Endodermal cell (in vitro differentiated cells): ENCODE measurements at regions not wholly inside any gene's neighbourhood (a gene's known extent, or its start where the extent isn't known, plus 50 kb on each side); places are given as distances from the start of the nearest gene placed in this dataset.

ENCODE experiments used
- DNase-seq: peaks from one replicate; pipeline ENCODE4 v3.0.0-alpha.2; 2017
- H3K27ac ChIP-seq: 2 replicates; pipeline ENCODE4 v1.5.1; 2013; ENCODE audit warnings: mild to moderate bottlenecking, low read depth, low read length, moderate library complexity
- H3K27me3 ChIP-seq: 2 replicates; pipeline ENCODE4 v1.6.1; 2013; ENCODE audit warnings: mild to moderate bottlenecking, low read length, moderate library complexity; ENCODE audit not compliant: insufficient read depth, control insufficient read depth, poor library complexity, severe bottlenecking
- H3K36me3 ChIP-seq: 2 replicates; pipeline ENCODE4 v1.7.0; 2013; ENCODE audit warnings: mild to moderate bottlenecking, low read length, moderate library complexity; ENCODE audit not compliant: control insufficient read depth, insufficient read depth
- H3K4me1 ChIP-seq: one replicate; pipeline ENCODE4 v1.7.0; 2013; ENCODE audit warnings: low read length; ENCODE audit not compliant: control insufficient read depth, insufficient read depth
- H3K4me3 ChIP-seq: 2 replicates; pipeline ENCODE4 v1.5.1; 2013; ENCODE audit warnings: mild to moderate bottlenecking, low read length, moderate library complexity
- H3K9ac ChIP-seq: 2 replicates; pipeline ENCODE4 v1.6.1; 2013; ENCODE audit warnings: mild to moderate bottlenecking, low read length, moderate library complexity; ENCODE audit not compliant: poor library complexity, severe bottlenecking; ENCODE audit errors: extremely low read depth
- H3K9me3 ChIP-seq: 2 replicates; pipeline ENCODE4 v1.6.1; 2013; ENCODE audit warnings: mild to moderate bottlenecking, low read length, moderate library complexity; ENCODE audit not compliant: control insufficient read depth
- H3K27ac Mint-ChIP-seq: 2 replicates; pipeline ENCODE4 v1.8.0; 2020; ENCODE audit warnings: mixed read lengths
- H3K27me3 Mint-ChIP-seq: 2 replicates; pipeline ENCODE4 v1.8.0; 2021; ENCODE audit warnings: mild to moderate bottlenecking, mixed read lengths; ENCODE audit not compliant: insufficient read depth
- H3K36me3 Mint-ChIP-seq: 2 replicates; pipeline ENCODE4 v1.8.0; 2020; ENCODE audit warnings: low read depth, mixed read lengths
- H3K4me1 Mint-ChIP-seq: 2 replicates; pipeline ENCODE4 v1.8.0; 2020; ENCODE audit warnings: mixed read lengths
- H3K4me3 Mint-ChIP-seq: 2 replicates; pipeline ENCODE4 v1.8.0; 2020; ENCODE audit warnings: mild to moderate bottlenecking, moderate library complexity, mixed read lengths
- H3K9me3 Mint-ChIP-seq: 2 replicates; pipeline ENCODE4 v1.8.0; 2020; ENCODE audit warnings: mild to moderate bottlenecking, mixed read lengths
- WGBS, 2 experiments: methylation state at CpG; one replicate each; pipeline versions ENCODE4 v1.1.5 to v1.1.7; 2013; ENCODE audit warnings: missing lambda C conversion rate in 2 of 2, mixed read lengths in 1 of 2; ENCODE audit not compliant: insufficient coverage in 1 of 2, insufficient read length in 1 of 2; 5-methylcytosine and 5-hydroxymethylcytosine counted together
- TF ChIP-seq, protein P1 (sequence below): fragments of 200-600 bp; sonication (generic); conservative IDR thresholded peaks from 2 replicates; pipeline ENCODE4 v1.5.0; 2021; ENCODE audit warnings: antibody characterized with exemption, mild to moderate bottlenecking

DNA sequence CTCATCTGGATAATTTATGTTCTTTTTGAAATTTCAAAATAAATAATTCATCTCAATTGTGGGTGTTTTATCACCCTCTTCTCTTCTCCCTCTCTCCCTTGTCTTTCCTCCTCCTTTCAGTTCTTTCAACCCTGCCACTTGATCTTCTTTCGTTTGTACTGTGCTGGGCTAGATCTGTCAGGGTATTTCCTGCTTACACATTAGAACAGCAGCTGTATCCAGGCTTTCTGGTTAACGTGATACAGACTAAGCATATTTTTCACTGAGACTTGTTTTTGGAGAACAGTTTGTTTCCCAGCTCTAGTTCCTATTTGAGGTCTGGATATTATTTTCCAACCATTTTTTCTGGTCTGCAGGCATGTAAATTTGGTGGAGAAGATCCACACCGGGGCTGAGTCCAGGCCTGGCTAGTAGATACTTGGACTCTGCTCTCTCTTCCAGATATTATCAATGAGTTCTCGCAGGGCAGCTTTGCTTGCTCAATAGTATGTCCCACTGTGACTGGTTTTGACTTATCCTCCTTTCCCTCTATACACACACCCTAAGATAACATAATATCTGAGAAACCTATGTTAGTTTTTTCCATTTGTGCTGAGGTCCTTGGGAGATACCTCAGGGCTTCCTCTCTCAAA, 1310.7 kb upstream of the TENM3 start:
- H3K4me1 ChIP-seq = no peaks in the 10 kb centered on the region
- no peak overlapping the region for H3K9ac ChIP-seq
- Mint-ChIP-seq H3K4me1 (no peaks in the 10 kb centered on the region), H3K27ac (no peak overlapping the region), H3K9me3 (no peaks in the 10 kb centered on the region), H3K27me3 (no peaks in the 10 kb centered on the region), H3K4me3 (no peak overlapping the region), H3K36me3 (no peaks in the 10 kb centered on the region)
- TF ChIP-seq, protein P1, sequence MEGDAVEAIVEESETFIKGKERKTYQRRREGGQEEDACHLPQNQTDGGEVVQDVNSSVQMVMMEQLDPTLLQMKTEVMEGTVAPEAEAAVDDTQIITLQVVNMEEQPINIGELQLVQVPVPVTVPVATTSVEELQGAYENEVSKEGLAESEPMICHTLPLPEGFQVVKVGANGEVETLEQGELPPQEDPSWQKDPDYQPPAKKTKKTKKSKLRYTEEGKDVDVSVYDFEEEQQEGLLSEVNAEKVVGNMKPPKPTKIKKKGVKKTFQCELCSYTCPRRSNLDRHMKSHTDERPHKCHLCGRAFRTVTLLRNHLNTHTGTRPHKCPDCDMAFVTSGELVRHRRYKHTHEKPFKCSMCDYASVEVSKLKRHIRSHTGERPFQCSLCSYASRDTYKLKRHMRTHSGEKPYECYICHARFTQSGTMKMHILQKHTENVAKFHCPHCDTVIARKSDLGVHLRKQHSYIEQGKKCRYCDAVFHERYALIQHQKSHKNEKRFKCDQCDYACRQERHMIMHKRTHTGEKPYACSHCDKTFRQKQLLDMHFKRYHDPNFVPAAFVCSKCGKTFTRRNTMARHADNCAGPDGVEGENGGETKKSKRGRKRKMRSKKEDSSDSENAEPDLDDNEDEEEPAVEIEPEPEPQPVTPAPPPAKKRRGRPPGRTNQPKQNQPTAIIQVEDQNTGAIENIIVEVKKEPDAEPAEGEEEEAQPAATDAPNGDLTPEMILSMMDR = no peak
- H3K27ac ChIP-seq = no peak overlapping the region
- WGBS, 2 experiments = 88 to 89% methylated on average over 4 of the region's 4 CpGs
- H3K4me3 ChIP-seq = no peak overlapping the region
- no peaks in the 10 kb centered on the region for H3K27me3 ChIP-seq
- H3K36me3 ChIP-seq = no peaks in the 10 kb centered on the region
- no peak for DNase-seq
- no peaks in the 10 kb centered on the region for H3K9me3 ChIP-seq

DNA sequence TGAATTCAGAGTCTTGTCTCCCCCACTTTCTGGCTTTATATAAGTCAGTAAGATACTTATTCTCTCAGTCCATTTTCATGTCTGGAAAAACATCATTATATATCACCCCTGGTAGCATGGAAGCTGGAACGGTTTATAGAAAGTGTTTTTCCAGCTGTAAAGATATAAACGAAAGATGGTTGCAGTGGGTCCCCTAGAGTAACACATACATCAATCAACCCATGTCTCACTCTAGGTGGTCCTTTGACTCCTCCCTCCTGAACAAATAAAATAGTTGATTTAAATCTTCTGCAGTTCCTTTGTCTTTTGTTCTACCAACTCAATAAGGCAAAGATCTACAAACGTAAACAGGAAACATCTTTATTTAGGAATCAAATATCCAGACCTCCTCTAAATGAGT, 1306.1 kb upstream of the TENM3 start:
- Histone ChIP-seq H3K27ac (no peak overlapping the region), H3K27me3 (no peaks in the 10 kb centered on the region), H3K4me3 (no peak overlapping the region), H3K36me3 (no peaks in the 10 kb centered on the region), H3K9ac (no peak overlapping the region), H3K9me3 (no peaks in the 10 kb centered on the region), H3K4me1 (no peaks in the 10 kb centered on the region)
- no peak overlapping the region for H3K27ac Mint-ChIP-seq
- no peaks in the 10 kb centered on the region for H3K4me1 Mint-ChIP-seq
- H3K9me3 Mint-ChIP-seq = no peaks in the 10 kb centered on the region
- 97% methylated on average over 3 of the region's 3 CpGs; no CpG with 5 or more reads in 1 of the 2 experiments for WGBS, 2 experiments
- H3K36me3 Mint-ChIP-seq = no peaks in the 10 kb centered on the region
- no peaks in the 10 kb centered on the region for H3K27me3 Mint-ChIP-seq
- DNase-seq = no peak
- TF ChIP-seq, protein P1 = no peak
- H3K4me3 Mint-ChIP-seq = no peak overlapping the region

DNA sequence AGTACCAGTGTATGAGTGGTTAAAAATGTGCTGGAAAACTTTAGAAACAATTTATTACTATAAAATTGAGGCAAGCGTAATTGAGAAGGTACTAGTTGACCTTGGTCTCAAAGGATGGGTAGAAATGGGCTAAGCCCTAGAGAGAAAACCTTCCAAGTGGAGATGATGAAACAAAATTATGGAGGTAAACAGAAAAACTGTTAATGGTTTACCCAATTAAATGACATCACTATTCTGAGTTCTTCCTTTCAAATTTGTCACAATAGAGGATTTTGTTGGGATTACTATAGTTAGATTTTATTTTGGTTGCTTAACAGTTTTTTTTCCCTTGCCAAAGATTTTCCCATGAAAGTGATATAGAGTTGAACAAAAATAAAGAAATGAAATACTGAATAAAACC, 1302.5 kb upstream of the TENM3 start:
- WGBS, 2 experiments = 93% methylated on average over 1 of the region's 1 CpG; no CpG with 5 or more reads in 1 of the 2 experiments
- Histone ChIP-seq H3K4me3 (no peak overlapping the region), H3K9ac (no peak overlapping the region), H3K4me1 (no peaks in the 10 kb centered on the region), H3K9me3 (no peaks in the 10 kb centered on the region), H3K27me3 (no peaks in the 10 kb centered on the region), H3K27ac (no peak overlapping the region), H3K36me3 (no peaks in the 10 kb centered on the region)
- Mint-ChIP-seq H3K9me3 (peaks cover 2% of the 10 kb centered on the region), H3K27ac (no peak overlapping the region), H3K4me3 (no peak overlapping the region), H3K36me3 (no peaks in the 10 kb centered on the region), H3K4me1 (no peaks in the 10 kb centered on the region), H3K27me3 (no peaks in the 10 kb centered on the region)
- TF ChIP-seq, protein P1 = no peak
- DNase-seq = no peak
